ENCODE measurements at regions not wholly inside any gene's neighbourhood (a gene's known extent, or its start where the extent isn't known, plus 50 kb on each side); places are given as distances from the start of the nearest gene placed in this dataset.

DNA sequence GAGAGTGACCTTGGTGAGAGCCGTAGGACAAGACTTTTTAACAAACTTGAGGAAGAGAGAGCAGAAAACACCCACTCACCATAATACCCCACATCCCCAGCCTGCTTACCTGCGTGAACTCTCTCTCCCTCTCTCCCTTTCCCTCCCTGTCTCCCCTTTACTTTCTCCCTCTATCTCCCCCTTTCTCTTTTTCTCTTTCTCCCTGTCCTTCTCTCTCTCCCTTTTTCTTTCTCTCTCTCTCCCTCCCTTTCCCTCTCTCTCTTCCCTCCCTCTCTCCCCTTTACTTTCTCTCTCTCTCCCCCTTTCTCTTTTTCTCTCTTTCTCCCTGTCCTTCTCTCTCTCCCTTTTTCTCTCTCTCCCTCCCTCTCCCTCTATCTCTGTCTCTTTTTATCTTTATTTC, 464.0 kb upstream of the AUTS2 start:
- Histone ChIP-seq H3K27me3 (ENCODE audit: low read depth, low read length) (no peaks in the 10 kb centered on the region), H3K27ac (ENCODE audit: low read length) (no peak overlapping the region), H3K36me3 (ENCODE audit: control insufficient read depth in 1 of 2, insufficient read depth in 2 of 2, low read length in 2 of 2) (no peaks in the 10 kb centered on the region), H3K4me3 (ENCODE audit: low read depth in 1 of 2, low read length in 2 of 2) (no peak overlapping the region), H3K9me3 (ENCODE audit: control insufficient read depth in 1 of 2, low read length in 2 of 2) (peaks cover 4 to 15% of the 10 kb centered on the region in 2 donors), H3K4me1 (ENCODE audit: control insufficient read depth in 1 of 2, insufficient read depth in 2 of 2, low read length in 2 of 2) (no peaks in the 10 kb centered on the region)

- H3K4me3 ChIP-seq (ENCODE audit: low read depth in 1 of 2, low read length in 2 of 2) = no peak overlapping the region
- no peaks in the 10 kb centered on the region for H3K36me3 ChIP-seq (ENCODE audit: control insufficient read depth in 1 of 2, insufficient read depth in 2 of 2, low read length in 2 of 2)
- no peaks in the 10 kb centered on the region for H3K27me3 ChIP-seq (ENCODE audit: low read depth, low read length)
- no peaks in the 10 kb centered on the region for H3K9me3 ChIP-seq (ENCODE audit: control insufficient read depth in 1 of 2, low read length in 2 of 2)
- no peak overlapping the region for H3K27ac ChIP-seq (ENCODE audit: low read length)
- H3K4me1 ChIP-seq (ENCODE audit: control insufficient read depth in 1 of 2, insufficient read depth in 2 of 2, low read length in 2 of 2) = no peaks in the 10 kb centered on the region
Observed at GRCh38 chr7:69147631-69148030, 450.6 kb upstream of the AUTS2 start.

- Histone ChIP-seq H3K36me3 (ENCODE audit: control insufficient read depth in 1 of 2, insufficient read depth in 2 of 2, low read length in 2 of 2) (no peaks in the 10 kb centered on the region), H3K27ac (ENCODE audit: low read length) (no peak overlapping the region), H3K9me3 (ENCODE audit: control insufficient read depth in 1 of 2, low read length in 2 of 2) (no peaks in the 10 kb centered on the region), H3K4me3 (ENCODE audit: low read depth in 1 of 2, low read length in 2 of 2) (no peak overlapping the region), H3K27me3 (ENCODE audit: low read depth, low read length) (no peaks in the 10 kb centered on the region), H3K4me1 (ENCODE audit: control insufficient read depth in 1 of 2, insufficient read depth in 2 of 2, low read length in 2 of 2) (no peaks in the 10 kb centered on the region)
Observed at GRCh38 chr7:69149804-69150782, 448.2 kb upstream of the AUTS2 start.

- Histone ChIP-seq H3K27me3 (ENCODE audit: low read depth, low read length) (no peaks in the 10 kb centered on the region), H3K4me1 (ENCODE audit: control insufficient read depth in 1 of 2, insufficient read depth in 2 of 2, low read length in 2 of 2) (peaks cover 0 to 8% of the 10 kb centered on the region in 2 donors)
Observed at GRCh38 chr7:69162326-69162725, 435.9 kb upstream of the AUTS2 start.

DNA sequence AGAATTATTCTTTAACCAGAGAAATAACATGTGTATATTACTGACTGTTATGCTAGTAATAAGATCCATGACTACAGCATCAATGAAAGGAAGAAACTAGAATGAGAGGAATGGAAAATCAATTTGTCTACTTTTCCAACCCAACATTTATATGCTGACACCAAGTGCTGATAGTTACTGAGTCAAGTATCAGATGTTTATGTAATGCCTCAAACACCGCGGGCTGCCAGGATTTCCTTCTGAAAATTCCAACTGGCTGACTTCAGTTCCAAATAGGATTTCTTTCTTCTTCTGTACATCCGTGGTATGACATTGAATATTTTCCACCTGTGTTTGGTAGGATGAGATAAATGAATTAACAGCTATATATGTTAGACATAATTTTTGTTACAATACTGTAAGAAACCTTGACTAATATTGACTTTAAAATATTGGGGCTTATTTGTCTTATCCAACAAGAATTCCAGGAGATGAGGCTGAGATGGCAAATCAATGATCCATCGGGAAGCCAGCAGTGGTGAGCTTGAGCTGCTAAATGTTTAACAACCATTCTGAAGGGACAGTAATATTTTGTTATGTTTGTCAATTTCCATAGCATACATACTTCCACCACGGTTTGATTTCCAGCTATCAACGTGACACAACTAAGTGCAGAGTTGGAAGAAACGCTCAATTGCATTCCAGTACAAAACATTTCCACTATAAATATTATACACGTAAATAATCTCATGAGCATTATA, 435.2 kb upstream of the AUTS2 start:
- H3K36me3 ChIP-seq (ENCODE audit: control insufficient read depth in 1 of 2, insufficient read depth in 2 of 2, low read length in 2 of 2) = no peaks in the 10 kb centered on the region
- no peaks in the 10 kb centered on the region for H3K27me3 ChIP-seq (ENCODE audit: low read depth, low read length)
- no peak overlapping the region for H3K27ac ChIP-seq (ENCODE audit: low read length)
- peaks cover 0 to 8% of the 10 kb centered on the region in 2 donors for H3K4me1 ChIP-seq (ENCODE audit: control insufficient read depth in 1 of 2, insufficient read depth in 2 of 2, low read length in 2 of 2)
- H3K9me3 ChIP-seq (ENCODE audit: control insufficient read depth in 1 of 2, low read length in 2 of 2) = no peaks in the 10 kb centered on the region
- H3K4me3 ChIP-seq (ENCODE audit: low read depth in 1 of 2, low read length in 2 of 2) = no peak overlapping the region

More at GRCh38 chr7:69162326-69162725, 435.9 kb upstream of the AUTS2 start:
- Histone ChIP-seq H3K9me3 (ENCODE audit: control insufficient read depth in 1 of 2, low read length in 2 of 2) (no peaks in the 10 kb centered on the region), H3K27ac (ENCODE audit: low read length) (no peak overlapping the region), H3K36me3 (ENCODE audit: control insufficient read depth in 1 of 2, insufficient read depth in 2 of 2, low read length in 2 of 2) (no peaks in the 10 kb centered on the region), H3K4me3 (ENCODE audit: low read depth in 1 of 2, low read length in 2 of 2) (no peak overlapping the region)

GRCh38 chr7:69166979-69167516, 431.2 kb upstream of the AUTS2 start:
- Histone ChIP-seq H3K36me3 (ENCODE audit: control insufficient read depth in 1 of 2, insufficient read depth in 2 of 2, low read length in 2 of 2) (no peaks in the 10 kb centered on the region), H3K9me3 (ENCODE audit: control insufficient read depth in 1 of 2, low read length in 2 of 2) (no peaks in the 10 kb centered on the region), H3K4me3 (ENCODE audit: low read depth in 1 of 2, low read length in 2 of 2) (no peak overlapping the region), H3K27me3 (ENCODE audit: low read depth, low read length) (no peaks in the 10 kb centered on the region), H3K27ac (ENCODE audit: low read length) (no peak overlapping the region), H3K4me1 (ENCODE audit: control insufficient read depth in 1 of 2, insufficient read depth in 2 of 2, low read length in 2 of 2) (peaks cover 0 to 8% of the 10 kb centered on the region in 2 donors)

- Histone ChIP-seq H3K27ac (ENCODE audit: low read length) (no peak overlapping the region), H3K27me3 (ENCODE audit: low read depth, low read length) (no peaks in the 10 kb centered on the region), H3K36me3 (ENCODE audit: control insufficient read depth in 1 of 2, insufficient read depth in 2 of 2, low read length in 2 of 2) (no peaks in the 10 kb centered on the region), H3K4me3 (ENCODE audit: low read depth in 1 of 2, low read length in 2 of 2) (no peak overlapping the region), H3K9me3 (ENCODE audit: control insufficient read depth in 1 of 2, low read length in 2 of 2) (no peaks in the 10 kb centered on the region), H3K4me1 (ENCODE audit: control insufficient read depth in 1 of 2, insufficient read depth in 2 of 2, low read length in 2 of 2) (no peaks in the 10 kb centered on the region)
Observed at GRCh38 chr7:69169386-69169785, 428.9 kb upstream of the AUTS2 start.

DNA sequence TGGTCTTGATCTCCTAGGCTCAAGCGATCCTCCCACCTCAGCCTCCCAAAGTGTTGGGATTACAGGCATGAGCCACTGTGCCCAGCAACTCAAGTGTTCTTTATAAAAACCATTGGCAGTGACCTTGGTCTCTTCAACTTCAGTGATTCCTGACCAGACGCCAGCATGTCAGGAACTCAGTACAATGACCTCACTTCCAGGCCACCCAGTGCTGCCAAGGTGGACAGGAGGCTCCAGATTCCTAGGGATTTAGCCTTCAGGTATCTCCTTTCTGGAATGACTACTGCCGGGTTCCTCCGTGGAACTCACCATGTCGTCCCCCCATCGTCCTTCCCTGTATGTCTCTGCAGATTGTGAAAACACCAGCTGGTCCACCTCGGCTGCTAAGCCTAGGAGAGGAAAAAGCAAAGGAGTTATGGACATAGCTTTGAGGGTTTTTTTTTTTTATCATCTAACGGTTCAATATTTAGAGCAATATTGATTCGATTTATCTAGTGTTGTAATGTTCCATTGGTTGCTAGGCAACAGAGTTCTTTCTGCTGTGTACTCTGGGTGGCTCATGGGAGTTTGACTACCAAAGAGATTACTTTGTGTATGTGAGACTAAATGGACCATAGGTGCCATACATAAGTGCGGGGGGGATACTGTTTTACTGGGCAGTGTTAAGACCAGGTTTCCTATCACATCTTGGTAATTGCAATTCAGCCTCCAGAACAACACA, 425.8 kb upstream of the AUTS2 start:
- H3K9me3 ChIP-seq (ENCODE audit: control insufficient read depth in 1 of 2, low read length in 2 of 2) = no peaks in the 10 kb centered on the region
- no peaks in the 10 kb centered on the region for H3K36me3 ChIP-seq (ENCODE audit: control insufficient read depth in 1 of 2, insufficient read depth in 2 of 2, low read length in 2 of 2)
- H3K27ac ChIP-seq (ENCODE audit: low read length) = no peak overlapping the region
- no peak overlapping the region for H3K4me3 ChIP-seq (ENCODE audit: low read depth in 1 of 2, low read length in 2 of 2)
- no peaks in the 10 kb centered on the region for H3K4me1 ChIP-seq (ENCODE audit: control insufficient read depth in 1 of 2, insufficient read depth in 2 of 2, low read length in 2 of 2)
- H3K27me3 ChIP-seq (ENCODE audit: low read depth, low read length) = no peaks in the 10 kb centered on the region

DNA sequence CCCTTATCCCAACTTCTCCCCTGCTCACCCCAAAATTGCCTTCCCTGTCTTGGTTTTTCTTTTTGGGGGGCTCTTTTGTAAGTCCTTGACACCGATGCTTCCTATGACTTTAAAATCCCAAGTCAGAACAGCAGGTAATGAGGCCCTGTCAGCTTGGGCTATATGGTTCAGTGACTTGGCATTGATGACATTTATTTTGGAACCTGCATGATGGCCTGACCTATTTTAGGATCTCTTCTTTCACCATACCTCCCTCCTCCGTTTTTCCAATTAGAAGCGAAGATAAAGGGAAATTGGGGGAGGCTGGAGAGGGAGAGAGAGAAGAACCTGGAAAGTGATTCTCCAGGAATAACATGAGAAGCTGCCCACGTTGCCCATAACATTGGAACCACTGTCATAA, 424.9 kb upstream of the AUTS2 start:
- Histone ChIP-seq H3K9me3 (ENCODE audit: control insufficient read depth in 1 of 2, low read length in 2 of 2) (no peaks in the 10 kb centered on the region), H3K4me1 (ENCODE audit: control insufficient read depth in 1 of 2, insufficient read depth in 2 of 2, low read length in 2 of 2) (no peaks in the 10 kb centered on the region), H3K27ac (ENCODE audit: low read length) (no peak overlapping the region), H3K36me3 (ENCODE audit: control insufficient read depth in 1 of 2, insufficient read depth in 2 of 2, low read length in 2 of 2) (no peaks in the 10 kb centered on the region), H3K4me3 (ENCODE audit: low read depth in 1 of 2, low read length in 2 of 2) (no peak overlapping the region), H3K27me3 (ENCODE audit: low read depth, low read length) (no peaks in the 10 kb centered on the region)

DNA sequence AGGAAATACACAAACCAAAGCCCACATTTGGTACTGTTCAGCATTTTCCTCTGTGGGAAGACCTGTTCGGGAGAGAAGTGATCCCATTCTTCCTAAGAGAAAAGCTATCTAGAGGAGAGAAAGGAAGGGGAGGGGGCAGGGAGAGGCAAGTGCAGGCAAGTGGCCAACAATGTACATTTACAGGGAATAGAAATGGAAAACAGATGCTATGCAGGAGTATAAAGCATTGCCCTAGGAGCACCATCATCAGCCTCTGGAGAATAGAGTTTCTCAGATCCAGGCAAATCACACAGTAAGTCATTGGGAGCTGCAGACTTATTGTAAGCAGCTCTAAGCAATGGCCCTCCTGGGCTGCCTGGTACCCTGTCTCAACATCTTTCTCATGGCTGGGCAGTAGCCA, 424.4 kb upstream of the AUTS2 start:
- no peaks in the 10 kb centered on the region for H3K27me3 ChIP-seq (ENCODE audit: low read depth, low read length)
- no peak overlapping the region for H3K4me3 ChIP-seq (ENCODE audit: low read depth in 1 of 2, low read length in 2 of 2)
- H3K36me3 ChIP-seq (ENCODE audit: control insufficient read depth in 1 of 2, insufficient read depth in 2 of 2, low read length in 2 of 2) = no peaks in the 10 kb centered on the region
- H3K27ac ChIP-seq (ENCODE audit: low read length) = no peak overlapping the region
- no peaks in the 10 kb centered on the region for H3K9me3 ChIP-seq (ENCODE audit: control insufficient read depth in 1 of 2, low read length in 2 of 2)
- no peaks in the 10 kb centered on the region for H3K4me1 ChIP-seq (ENCODE audit: control insufficient read depth in 1 of 2, insufficient read depth in 2 of 2, low read length in 2 of 2)

DNA sequence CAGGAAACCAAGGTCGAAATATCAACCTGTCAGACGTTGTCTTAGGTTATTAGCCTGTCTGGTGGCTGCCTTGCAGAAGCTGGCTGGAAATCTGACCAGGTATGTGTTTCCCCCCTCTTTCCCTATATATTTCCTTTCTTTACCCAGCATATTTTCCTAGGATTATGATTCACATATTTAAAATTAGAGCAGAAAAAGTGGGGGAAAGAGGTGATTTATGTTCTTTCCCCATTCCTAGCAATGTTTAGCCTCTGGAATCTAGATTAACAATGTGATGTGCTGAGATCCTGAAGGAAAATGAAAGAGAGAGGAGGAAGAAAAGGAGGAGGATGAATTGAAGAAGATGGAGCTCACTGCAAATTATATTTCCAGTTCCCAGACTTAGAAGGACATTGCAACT, 421.4 kb upstream of the AUTS2 start:
- Histone ChIP-seq H3K27ac (ENCODE audit: low read length) (no peak overlapping the region), H3K27me3 (ENCODE audit: low read depth, low read length) (no peaks in the 10 kb centered on the region), H3K4me1 (ENCODE audit: control insufficient read depth in 1 of 2, insufficient read depth in 2 of 2, low read length in 2 of 2) (no peaks in the 10 kb centered on the region), H3K9me3 (ENCODE audit: control insufficient read depth in 1 of 2, low read length in 2 of 2) (no peaks in the 10 kb centered on the region), H3K36me3 (ENCODE audit: control insufficient read depth in 1 of 2, insufficient read depth in 2 of 2, low read length in 2 of 2) (no peaks in the 10 kb centered on the region), H3K4me3 (ENCODE audit: low read depth in 1 of 2, low read length in 2 of 2) (no peak overlapping the region)

All from muscle layer of duodenum (tissue), 2 donors.